GM23338 (cell line): ENCODE measurements at regions not wholly inside any gene's neighbourhood (a gene's known extent, or its start where the extent isn't known, plus 50 kb on each side); places are given as distances from the start of the nearest gene placed in this dataset.

ENCODE experiments used
- CREB1 ChIP-seq: fragments of 250-450 bp; sonication (Bioruptor Pico); IDR thresholded peaks from 2 replicates; pipeline ENCODE4 v1.5.0; 2020; ENCODE audit warnings: low read depth, mild to moderate bottlenecking, moderate library complexity
- ETS1 ChIP-seq: IDR thresholded peaks from 2 replicates; pipeline ENCODE4 v1.6.1; 2016; ENCODE audit warnings: antibody characterized with exemption
- EZH2 ChIP-seq: fragments of 200-600 bp; sonication (generic); IDR thresholded peaks from one replicate; pipeline ENCODE4 v1.8.0; 2017; ENCODE audit warnings: antibody characterized with exemption, mild to moderate bottlenecking, low read depth; ENCODE audit not compliant: unreplicated experiment
- EZH2phosphoT487 ChIP-seq: fragments of 200-600 bp; sonication (generic); IDR thresholded peaks from one replicate; pipeline ENCODE4 v1.8.1; 2018; ENCODE audit warnings: antibody characterized with exemption; ENCODE audit not compliant: unreplicated experiment
- JUNB ChIP-seq: IDR thresholded peaks from one replicate; pipeline ENCODE4 v1.6.1; 2016; ENCODE audit warnings: antibody characterized with exemption; ENCODE audit not compliant: unreplicated experiment
- NANOG ChIP-seq: IDR thresholded peaks from 2 replicates; pipeline ENCODE4 v1.6.1; 2016; ENCODE audit warnings: antibody characterized with exemption, borderline replicate concordance
- POLR2AphosphoS5 ChIP-seq: IDR thresholded peaks from 2 replicates; pipeline ENCODE4 v1.6.1; 2016; ENCODE audit warnings: antibody characterized with exemption, low read depth
- STAT1 ChIP-seq: IDR thresholded peaks from one replicate; pipeline ENCODE4 v1.6.1; 2016; ENCODE audit warnings: antibody characterized with exemption; ENCODE audit not compliant: unreplicated experiment
- TF ChIP-seq, protein P1 (sequence below), 2 experiments: fragments of 200-600 bp in 1 of 2; sonication (generic) in 1 of 2; conservative IDR thresholded peaks; 2 replicates each; pipeline versions ENCODE4 v1.5.1 to v1.6.1; 2016 to 2017; ENCODE audit warnings: antibody characterized with exemption in 2 of 2, low read depth in 2 of 2, mild to moderate bottlenecking in 2 of 2, moderate library complexity in 1 of 2

DNA sequence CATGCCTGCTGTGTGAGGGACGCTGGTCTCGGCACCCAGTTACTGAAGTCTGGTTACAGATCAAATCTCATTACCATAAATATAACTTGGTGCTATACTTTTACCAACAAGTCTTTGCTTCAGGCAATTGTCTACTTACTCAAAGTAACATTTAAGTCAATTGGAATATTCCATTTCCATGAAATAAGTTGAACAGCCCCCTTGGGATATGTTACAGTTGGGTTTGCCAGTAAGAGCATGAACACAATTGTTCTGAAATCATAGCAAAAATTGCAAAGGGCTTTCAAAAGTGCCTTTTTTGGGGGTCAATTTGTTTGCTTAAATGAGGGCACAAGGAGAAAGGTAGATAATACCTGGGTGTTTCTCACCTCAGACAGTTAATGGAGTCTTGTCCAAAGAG, 170.9 kb upstream of the EXOC2 start:
- TF ChIP-seq, protein P1, sequence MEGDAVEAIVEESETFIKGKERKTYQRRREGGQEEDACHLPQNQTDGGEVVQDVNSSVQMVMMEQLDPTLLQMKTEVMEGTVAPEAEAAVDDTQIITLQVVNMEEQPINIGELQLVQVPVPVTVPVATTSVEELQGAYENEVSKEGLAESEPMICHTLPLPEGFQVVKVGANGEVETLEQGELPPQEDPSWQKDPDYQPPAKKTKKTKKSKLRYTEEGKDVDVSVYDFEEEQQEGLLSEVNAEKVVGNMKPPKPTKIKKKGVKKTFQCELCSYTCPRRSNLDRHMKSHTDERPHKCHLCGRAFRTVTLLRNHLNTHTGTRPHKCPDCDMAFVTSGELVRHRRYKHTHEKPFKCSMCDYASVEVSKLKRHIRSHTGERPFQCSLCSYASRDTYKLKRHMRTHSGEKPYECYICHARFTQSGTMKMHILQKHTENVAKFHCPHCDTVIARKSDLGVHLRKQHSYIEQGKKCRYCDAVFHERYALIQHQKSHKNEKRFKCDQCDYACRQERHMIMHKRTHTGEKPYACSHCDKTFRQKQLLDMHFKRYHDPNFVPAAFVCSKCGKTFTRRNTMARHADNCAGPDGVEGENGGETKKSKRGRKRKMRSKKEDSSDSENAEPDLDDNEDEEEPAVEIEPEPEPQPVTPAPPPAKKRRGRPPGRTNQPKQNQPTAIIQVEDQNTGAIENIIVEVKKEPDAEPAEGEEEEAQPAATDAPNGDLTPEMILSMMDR (conservative IDR thresholded peaks at IDR 0.05; ENCODE audit: low read depth in 2 of 2) = no peak
- TF ChIP-seq POLR2AphosphoS5 (no peak), EZH2phosphoT487 (no peak), EZH2 (no peak), NANOG (no peak), CREB1 (CRISPR knock-in tag) (no peak), JUNB (no peak), STAT1 (no peak), ETS1 (no peak)
